ENCODE measurements at regions not wholly inside any gene's neighbourhood (a gene's known extent, or its start where the extent isn't known, plus 50 kb on each side); places are given as distances from the start of the nearest gene placed in this dataset.

GRCh38 chr16:31711344-31711845 is 162.2 kb upstream of the ZNF267 start:
- POLR2A ChIA-PET: no interaction called here
- TF ChIP-seq, protein P1, sequence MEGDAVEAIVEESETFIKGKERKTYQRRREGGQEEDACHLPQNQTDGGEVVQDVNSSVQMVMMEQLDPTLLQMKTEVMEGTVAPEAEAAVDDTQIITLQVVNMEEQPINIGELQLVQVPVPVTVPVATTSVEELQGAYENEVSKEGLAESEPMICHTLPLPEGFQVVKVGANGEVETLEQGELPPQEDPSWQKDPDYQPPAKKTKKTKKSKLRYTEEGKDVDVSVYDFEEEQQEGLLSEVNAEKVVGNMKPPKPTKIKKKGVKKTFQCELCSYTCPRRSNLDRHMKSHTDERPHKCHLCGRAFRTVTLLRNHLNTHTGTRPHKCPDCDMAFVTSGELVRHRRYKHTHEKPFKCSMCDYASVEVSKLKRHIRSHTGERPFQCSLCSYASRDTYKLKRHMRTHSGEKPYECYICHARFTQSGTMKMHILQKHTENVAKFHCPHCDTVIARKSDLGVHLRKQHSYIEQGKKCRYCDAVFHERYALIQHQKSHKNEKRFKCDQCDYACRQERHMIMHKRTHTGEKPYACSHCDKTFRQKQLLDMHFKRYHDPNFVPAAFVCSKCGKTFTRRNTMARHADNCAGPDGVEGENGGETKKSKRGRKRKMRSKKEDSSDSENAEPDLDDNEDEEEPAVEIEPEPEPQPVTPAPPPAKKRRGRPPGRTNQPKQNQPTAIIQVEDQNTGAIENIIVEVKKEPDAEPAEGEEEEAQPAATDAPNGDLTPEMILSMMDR (IDR thresholded peaks at IDR 0.05; ENCODE audit: control extremely low read depth, extremely low read depth, low read depth, missing control alignments): no peak
- DNase-seq (ENCODE audit: extremely low spot score): no peak
- CTCF ChIA-PET: interaction anchor here (1.0 to 2.6 kb wide), 8 partner anchors 9 to 157 kb away, joined by 3 to 9 read pairs (median 4); no protein-coding TSS in a partner anchor

- POLR2A ChIA-PET: interaction anchor here (1.5 kb wide), 1 partner anchor 11 kb away, joined by 8 read pairs; no protein-coding TSS in a partner anchor
- CTCF ChIA-PET: interaction anchor here (0.8 to 2.6 kb wide), 9 partner anchors 10 to 157 kb away, joined by 3 to 9 read pairs (median 4); no protein-coding TSS in a partner anchor
- TF ChIP-seq, protein P1 (IDR thresholded peaks at IDR 0.05; ENCODE audit: control extremely low read depth, extremely low read depth, low read depth, missing control alignments): no peak
- no peak for DNase-seq (ENCODE audit: extremely low spot score)
Measured at GRCh38 chr16:31712064-31712540, 161.5 kb upstream of the ZNF267 start.

- ChIA-PET POLR2A (interaction anchor here (0.8 to 1.5 kb wide), 8 partner anchors 9 to 533 kb away, joined by 3 to 9 read pairs (median 5); partner anchors contain the start of genes FUS, RUSF1 and ZNF267), CTCF (interaction anchor here (0.8 to 1.6 kb wide), 7 partner anchors 9 to 252 kb away, joined by 3 to 7 read pairs (median 4); no protein-coding TSS in a partner anchor)
- TF ChIP-seq, protein P1 (IDR thresholded peaks at IDR 0.05; ENCODE audit: control extremely low read depth, extremely low read depth, low read depth, missing control alignments): no peak
- peak; percentile 92 for DNase-seq (ENCODE audit: extremely low spot score)
Measured at GRCh38 chr16:31713071-31713944, 160.3 kb upstream of the ZNF267 start.

DNA sequence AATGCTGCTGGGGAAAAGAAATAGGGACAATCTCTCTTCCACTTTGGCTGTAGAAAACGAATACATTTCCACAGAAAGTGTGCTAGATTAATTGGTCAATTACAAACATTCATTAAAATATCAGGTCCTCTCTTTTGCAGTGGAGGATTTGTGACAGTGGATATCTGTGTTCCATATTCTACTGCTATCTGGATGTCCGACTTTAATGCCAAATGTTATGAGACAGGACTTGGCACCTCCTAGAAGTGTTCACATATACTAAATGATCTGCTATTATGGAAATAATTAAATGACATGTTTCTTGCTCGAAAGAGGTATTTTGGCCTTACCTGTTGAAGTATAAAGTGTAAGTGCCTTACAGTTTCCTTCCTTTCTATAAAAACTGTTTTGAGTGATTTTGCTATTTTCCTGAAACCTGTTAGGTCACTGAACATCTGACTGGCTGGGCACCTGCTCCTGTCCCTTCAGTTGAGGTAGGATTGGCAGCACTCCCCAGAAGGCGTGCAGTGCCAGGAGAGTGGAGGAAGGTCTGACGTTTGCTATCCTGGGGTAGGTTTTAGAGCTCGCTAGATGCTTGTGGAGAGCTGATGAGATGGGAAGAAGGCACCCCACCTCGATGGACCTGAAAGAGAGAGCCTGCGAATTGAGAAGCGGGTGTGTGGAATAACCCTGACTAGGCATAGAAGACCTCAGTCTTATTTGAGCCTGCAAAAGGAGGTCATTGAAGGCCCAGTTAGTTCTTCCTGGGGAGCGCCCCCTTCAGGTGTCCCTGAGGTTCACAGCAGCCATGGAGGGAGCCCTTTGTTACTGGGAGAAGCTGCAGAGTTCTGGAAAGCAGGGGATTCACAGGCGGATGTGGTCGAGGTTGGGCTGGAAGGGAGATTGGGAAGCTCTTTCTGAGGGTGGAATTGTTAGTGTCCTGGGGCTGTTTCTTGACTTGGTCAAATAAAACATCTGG is 159.4 kb upstream of the ZNF267 start:
- CTCF ChIA-PET: interaction anchor here (1.2 to 1.6 kb wide), 5 partner anchors 12 to 253 kb away, joined by 3 to 6 read pairs (median 5); no protein-coding TSS in a partner anchor
- POLR2A ChIA-PET: interaction anchor here (1.2 kb wide), 1 partner anchor 163 kb away, joined by 9 read pairs; no protein-coding TSS in a partner anchor
- TF ChIP-seq, protein P1 (IDR thresholded peaks at IDR 0.05; ENCODE audit: control extremely low read depth, extremely low read depth, low read depth, missing control alignments): no peak
- peak; percentile 21 for DNase-seq (ENCODE audit: extremely low spot score)

DNA sequence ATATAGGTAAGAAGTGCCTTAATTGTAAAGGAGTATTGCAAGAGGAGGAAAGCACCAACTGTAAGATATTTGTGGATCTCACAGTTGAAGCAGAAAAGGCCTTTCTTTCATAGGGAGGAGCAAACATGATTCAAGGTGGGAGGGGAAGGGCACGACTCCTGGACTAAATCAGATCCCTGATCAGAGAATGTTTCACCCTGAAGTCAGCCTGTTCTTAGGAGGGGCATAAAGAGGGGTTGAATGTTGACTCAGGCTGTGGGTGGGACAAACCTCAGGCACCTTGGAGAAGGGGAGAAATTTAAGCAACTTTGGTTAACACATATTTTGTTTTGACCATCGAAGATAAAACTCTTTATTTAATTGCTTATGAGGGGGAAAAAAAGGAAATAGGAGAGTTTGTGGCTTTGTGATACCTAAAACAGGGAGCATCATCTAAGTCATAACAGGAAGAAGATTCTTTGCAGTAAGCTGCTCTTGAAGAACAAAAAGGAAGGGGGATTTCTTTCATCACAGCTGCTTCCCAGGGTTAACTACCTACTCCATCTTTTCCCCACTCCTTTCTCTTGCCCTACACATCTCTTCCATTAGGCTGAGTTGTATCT is 158.6 kb upstream of the ZNF267 start:
- ChIA-PET POLR2A (no interaction called here), CTCF (interaction anchor here (1.2 to 1.3 kb wide), 2 partner anchors 13 to 16 kb away, joined by 3 to 5 read pairs; no protein-coding TSS in a partner anchor)
- TF ChIP-seq, protein P1 (IDR thresholded peaks at IDR 0.05; ENCODE audit: control extremely low read depth, extremely low read depth, low read depth, missing control alignments): no peak
- DNase-seq (ENCODE audit: extremely low spot score): peak; percentile 22
